ENCODE measurements at regions not wholly inside any gene's neighbourhood (a gene's known extent, or its start where the extent isn't known, plus 50 kb on each side); places are given as distances from the start of the nearest gene placed in this dataset.

- no peak for DNase-seq (ENCODE audit: low spot score)
These were observed 64.0 kb upstream of the CHRM3 start for GRCh38 chr1:239322369-239322768.

GRCh38 chr1:239321877-239322276 lies 64.5 kb upstream of the CHRM3 start:
- DNase-seq (ENCODE audit: low spot score) = no peak

GRCh38 chr1:239317948-239318347 lies 68.4 kb upstream of the CHRM3 start:
- DNase-seq (ENCODE audit: low spot score) = no peak

- DNase-seq (ENCODE audit: low spot score) = no peak
These were observed 70.6 kb upstream of the CHRM3 start for GRCh38 chr1:239315631-239316217.

GRCh38 chr1:239311331-239311730 lies 75.0 kb upstream of the CHRM3 start:
- no peak for DNase-seq (ENCODE audit: low spot score)

- peak; percentile 15 for DNase-seq (ENCODE audit: low spot score)
These were observed 77.6 kb upstream of the CHRM3 start for GRCh38 chr1:239308701-239309333.

- no peak for DNase-seq (ENCODE audit: low spot score)
These were observed 78.5 kb upstream of the CHRM3 start for GRCh38 chr1:239307886-239308285.

GRCh38 chr1:239306426-239306825 lies 79.9 kb upstream of the CHRM3 start:
- no peak for DNase-seq (ENCODE audit: low spot score)

GRCh38 chr1:239303289-239303688 lies 83.1 kb upstream of the CHRM3 start:
- DNase-seq (ENCODE audit: low spot score) = no peak

GRCh38 chr1:239302696-239303095 lies 83.7 kb upstream of the CHRM3 start:
- DNase-seq (ENCODE audit: low spot score) = no peak

- no peak for DNase-seq (ENCODE audit: low spot score)
These were observed 85.1 kb upstream of the CHRM3 start for GRCh38 chr1:239301251-239301650.

GRCh38 chr1:239297910-239298309 lies 88.5 kb upstream of the CHRM3 start:
- no peak for DNase-seq (ENCODE audit: low spot score)

- DNase-seq (ENCODE audit: low spot score) = no peak
These were observed 92.8 kb upstream of the CHRM3 start for GRCh38 chr1:239293350-239294110.

- no peak for DNase-seq (ENCODE audit: low spot score)
These were observed 97.4 kb upstream of the CHRM3 start for GRCh38 chr1:239288820-239289554.

GRCh38 chr1:239287296-239287695 lies 99.1 kb upstream of the CHRM3 start:
- no peak for DNase-seq (ENCODE audit: low spot score)

GRCh38 chr1:239283216-239283615 lies 103.2 kb upstream of the CHRM3 start:
- DNase-seq (ENCODE audit: low spot score) = no peak

GRCh38 chr1:239282411-239282810 lies 104.0 kb upstream of the CHRM3 start:
- DNase-seq (ENCODE audit: low spot score) = no peak

GRCh38 chr1:239276051-239276450 lies 110.3 kb upstream of the CHRM3 start:
- no peak for DNase-seq (ENCODE audit: low spot score)

GRCh38 chr1:239274242-239274830 lies 112.0 kb upstream of the CHRM3 start:
- DNase-seq (ENCODE audit: low spot score) = no peak

GRCh38 chr1:239270509-239270908 lies 115.9 kb upstream of the CHRM3 start:
- DNase-seq (ENCODE audit: low spot score) = no peak

- DNase-seq (ENCODE audit: low spot score) = no peak
These were observed 116.7 kb upstream of the CHRM3 start for GRCh38 chr1:239269706-239270105.

GRCh38 chr1:239268941-239269340 lies 117.4 kb upstream of the CHRM3 start:
- no peak for DNase-seq (ENCODE audit: low spot score)

Data from mucosa of gallbladder (tissue), 1 donor.